WTC11 (cell line): ENCODE measurements at regions not wholly inside any gene's neighbourhood (a gene's known extent, or its start where the extent isn't known, plus 50 kb on each side); places are given as distances from the start of the nearest gene placed in this dataset.

Experiments
- ATAC-seq: fragments of 200-7000 bp; cut with Tn5 transposase; 2 replicates; pipeline ENCODE4 v1.10.0; 2021; ENCODE audit warnings: mild to moderate bottlenecking, moderate library complexity
- CTCF ChIA-PET: fragments of 300-600 bp; sonication (Branson Sonifier 250); formaldehyde crosslinking; loops from one replicate; lab custom pipeline; 2021; ENCODE audit warnings: antibody characterized with exemption; lab: Charles Lee
- POLR2A ChIA-PET: fragments of 350-600 bp; sonication (Branson Sonifier 250); formaldehyde crosslinking; loops from one replicate; lab custom pipeline; 2021; ENCODE audit warnings: antibody characterized with exemption; lab: Charles Lee
- DNase-seq: peaks from one replicate; pipeline ENCODE4 v3.0.0; 2021; ENCODE audit warnings: low spot score
- H3K27ac Mint-ChIP-seq: 2 replicates; pipeline ENCODE4 v1.8.0; 2021; ENCODE audit warnings: mixed read lengths
- H3K27me3 Mint-ChIP-seq: 2 replicates; pipeline ENCODE4 v1.8.0; 2021; ENCODE audit warnings: low read depth, mild to moderate bottlenecking, moderate library complexity, mixed read lengths
- H3K36me3 Mint-ChIP-seq: 2 replicates; pipeline ENCODE4 v1.8.0; 2021; ENCODE audit warnings: mixed read lengths
- H3K4me1 Mint-ChIP-seq: 2 replicates; pipeline ENCODE4 v1.8.0; 2022; ENCODE audit warnings: mixed read lengths
- H3K4me3 Mint-ChIP-seq: 2 replicates; pipeline ENCODE4 v1.8.0; 2021; ENCODE audit warnings: mild to moderate bottlenecking, moderate library complexity, mixed read lengths
- H3K9me3 Mint-ChIP-seq: 2 replicates; pipeline ENCODE4 v1.8.0; 2021; ENCODE audit warnings: mixed read lengths
- AFF4 ChIP-seq: sonication (generic); formaldehyde crosslinking; IDR thresholded peaks from 2 replicates; pipeline ENCODE4 v1.8.1; 2023; ENCODE audit warnings: mild to moderate bottlenecking, missing genetic modification reagents, borderline replicate concordance
- ATF2 ChIP-seq: sonication (generic); formaldehyde crosslinking; IDR thresholded peaks from 2 replicates; pipeline ENCODE4 v1.8.1; 2022; ENCODE audit warnings: low read depth, missing genetic modification reagents, borderline replicate concordance
- CREM ChIP-seq: sonication (generic); formaldehyde crosslinking; IDR thresholded peaks from 2 replicates; pipeline ENCODE4 v1.8.1; 2022; ENCODE audit warnings: mild to moderate bottlenecking, missing genetic modification reagents, moderate library complexity
- E2F4 ChIP-seq: sonication (generic); formaldehyde crosslinking; IDR thresholded peaks from 2 replicates; pipeline ENCODE4 v1.8.1; 2022; ENCODE audit warnings: low read depth, mild to moderate bottlenecking, moderate library complexity, missing genetic modification reagents, borderline replicate concordance
- FOXJ3 ChIP-seq: sonication (generic); formaldehyde crosslinking; IDR thresholded peaks from 2 replicates; pipeline ENCODE4 v1.9.0; 2021; ENCODE audit warnings: missing genetic modification reagents, mild to moderate bottlenecking, borderline replicate concordance
- GTF2I ChIP-seq: fragments of 250-450 bp; sonication (Bioruptor Pico); conservative IDR thresholded peaks from 2 replicates; pipeline ENCODE4 v1.4.0; 2021; ENCODE audit warnings: mild to moderate bottlenecking
- HMGA2 ChIP-seq: fragments of 250-450 bp; sonication (Bioruptor Pico); IDR thresholded peaks from 2 replicates; pipeline ENCODE4 v1.4.0; 2021; ENCODE audit warnings: mild to moderate bottlenecking, moderate library complexity
- IRF2 ChIP-seq: sonication (generic); formaldehyde crosslinking; IDR thresholded peaks from 2 replicates; pipeline ENCODE4 v1.8.0; 2022; ENCODE audit warnings: low read depth, missing genetic modification reagents, borderline replicate concordance
- JUN ChIP-seq: sonication (generic); formaldehyde crosslinking; IDR thresholded peaks from 2 replicates; pipeline ENCODE4 v1.8.0; 2023; ENCODE audit warnings: mild to moderate bottlenecking, missing genetic modification reagents
- MXD4 ChIP-seq: fragments of 250-450 bp; sonication (Bioruptor Pico); IDR thresholded peaks from 2 replicates; pipeline ENCODE4 v1.8.0; 2021; ENCODE audit warnings: mild to moderate bottlenecking, moderate library complexity, borderline replicate concordance
- OVOL2 ChIP-seq: fragments of 250-450 bp; sonication (Bioruptor Pico); IDR thresholded peaks from 2 replicates; pipeline ENCODE4 v1.9.0; 2021; ENCODE audit warnings: mild to moderate bottlenecking, borderline replicate concordance
- PRDM15 ChIP-seq: sonication (generic); formaldehyde crosslinking; IDR thresholded peaks from 2 replicates; pipeline ENCODE4 v1.8.0; 2022; ENCODE audit warnings: missing genetic modification reagents
- PREB ChIP-seq: sonication (generic); formaldehyde crosslinking; IDR thresholded peaks from 2 replicates; pipeline ENCODE4 v1.8.1; 2022; ENCODE audit warnings: mild to moderate bottlenecking, missing genetic modification reagents, moderate library complexity, borderline replicate concordance
- RELA ChIP-seq: sonication (generic); formaldehyde crosslinking; IDR thresholded peaks from 2 replicates; pipeline ENCODE4 v1.8.1; 2022; ENCODE audit warnings: missing genetic modification reagents, mild to moderate bottlenecking, borderline replicate concordance
- TEAD4 ChIP-seq: sonication (generic); formaldehyde crosslinking; IDR thresholded peaks from 2 replicates; pipeline ENCODE4 v1.8.0; 2022; ENCODE audit warnings: mild to moderate bottlenecking, missing genetic modification reagents
- USF2 ChIP-seq: sonication (generic); formaldehyde crosslinking; IDR thresholded peaks from 2 replicates; pipeline ENCODE4 v1.8.1; 2023; ENCODE audit warnings: mild to moderate bottlenecking, missing genetic modification reagents, moderate library complexity
- ZBTB43 ChIP-seq: sonication (generic); formaldehyde crosslinking; IDR thresholded peaks from 2 replicates; pipeline ENCODE4 v1.8.1; 2023; ENCODE audit warnings: mild to moderate bottlenecking, missing genetic modification reagents
- ZNF219 ChIP-seq: sonication (generic); formaldehyde crosslinking; IDR thresholded peaks from 2 replicates; pipeline ENCODE4 v1.8.0; 2023; ENCODE audit warnings: missing genetic modification reagents, mild to moderate bottlenecking, borderline replicate concordance
- ZNF232 ChIP-seq: sonication (generic); formaldehyde crosslinking; IDR thresholded peaks from 2 replicates; pipeline ENCODE4 v1.8.0; 2022; ENCODE audit warnings: mild to moderate bottlenecking, missing genetic modification reagents
- ZNF396 ChIP-seq: fragments of 250-450 bp; sonication (Bioruptor Pico); IDR thresholded peaks from 2 replicates; pipeline ENCODE4 v1.8.0; 2021; ENCODE audit warnings: mild to moderate bottlenecking, moderate library complexity, borderline replicate concordance
- ZNF416 ChIP-seq: fragments of 250-450 bp; sonication (Bioruptor Pico); IDR thresholded peaks from 2 replicates; pipeline ENCODE4 v1.9.0; 2021; ENCODE audit warnings: mild to moderate bottlenecking, inconsistent platforms

- Mint-ChIP-seq H3K27ac (no peak overlapping the region), H3K36me3 (no peaks in the 10 kb centered on the region), H3K9me3 (peaks cover 10% of the 10 kb centered on the region), H3K4me1 (peaks cover 5% of the 10 kb centered on the region; the same call in 1 of the 2 replicates), H3K27me3 (no peaks in the 10 kb centered on the region), H3K4me3 (no peak overlapping the region)
- ChIA-PET POLR2A (no interaction called here), CTCF (no interaction called here)
- ATAC-seq (no peak), DNase-seq (no peak)
- no peak for TF ChIP-seq E2F4 (CRISPR knock-in tag)
Observed at GRCh38 chr5:145506185-145506850, 328.8 kb downstream of the PRELID2 start.

GRCh38 chr5:145502906-145503305 is 332.2 kb downstream of the PRELID2 start:
- CTCF ChIA-PET: no interaction called here
- no peak for TF ChIP-seq ZBTB43 (CRISPR knock-in tag)
- TF ChIP-seq PREB (CRISPR knock-in tag): no peak
- TF ChIP-seq ZNF232: no peak
- TF ChIP-seq AFF4: no peak
- no peak for TF ChIP-seq ZNF416 (CRISPR knock-in tag)
- no peak for TF ChIP-seq PRDM15 (CRISPR knock-in tag)
- TF ChIP-seq MXD4: no peak
- TF ChIP-seq ZNF219 (CRISPR knock-in tag): no peak
- TF ChIP-seq JUN (CRISPR knock-in tag): no peak
- TF ChIP-seq FOXJ3 (CRISPR knock-in tag): no peak
- no peak for TF ChIP-seq CREM (CRISPR knock-in tag)
- no peak for TF ChIP-seq IRF2 (CRISPR knock-in tag)
- TF ChIP-seq GTF2I (CRISPR knock-in tag): no peak
- TF ChIP-seq RELA (CRISPR knock-in tag): no peak
- TF ChIP-seq USF2 (CRISPR knock-in tag): no peak
- TF ChIP-seq HMGA2 (CRISPR knock-in tag): no peak
- no peak for TF ChIP-seq ATF2
- TF ChIP-seq OVOL2 (CRISPR knock-in tag): no peak
- no peak for TF ChIP-seq ZNF396 (CRISPR knock-in tag)
- no peak for TF ChIP-seq TEAD4 (CRISPR knock-in tag)
- POLR2A ChIA-PET: no interaction called here
- no peaks in the 10 kb centered on the region for H3K36me3 Mint-ChIP-seq
- no peak overlapping the region for H3K4me3 Mint-ChIP-seq
- no peaks in the 10 kb centered on the region for H3K27me3 Mint-ChIP-seq
- peaks cover 10% of the 10 kb centered on the region for H3K9me3 Mint-ChIP-seq
- H3K4me1 Mint-ChIP-seq: peaks cover 16% of the 10 kb centered on the region
- no peak overlapping the region for H3K27ac Mint-ChIP-seq
- no peak for ATAC-seq
- DNase-seq: no peak
